Natural killer cell (primary cell): ENCODE measurements at regions not wholly inside any gene's neighbourhood (a gene's known extent, or its start where the extent isn't known, plus 50 kb on each side); places are given as distances from the start of the nearest gene placed in this dataset.

Experiments
- ATAC-seq, 3 donors: fragments of 150-1000 bp in 2 of 3; fragments of 200-7000 bp in 1 of 3; cut with Tn5 transposase; 1 replicate in 1 of 3; 2 replicates in 2 of 3; pipeline ENCODE4 v1.10.0; 2021; ENCODE audit warnings: mild to moderate bottlenecking in 2 of 3, moderate library complexity in 2 of 3
- DNase-seq, 2 donors: peaks; one replicate each; pipeline versions ENCODE4 v3.0.0 to v3.0.0-alpha.2; 2013 to 2021; ENCODE audit warnings: mixed read lengths in 1 of 2
- H3K27ac ChIP-seq: one replicate; pipeline ENCODE4 v1.5.1; 2013; ENCODE audit warnings: mild to moderate bottlenecking, low read length
- H3K27me3 ChIP-seq: one replicate; pipeline ENCODE4 v1.6.1; 2013; ENCODE audit warnings: low read length; ENCODE audit not compliant: control insufficient read depth, insufficient read depth
- H3K36me3 ChIP-seq: one replicate; pipeline ENCODE4 v1.6.1; 2013; ENCODE audit warnings: low read length; ENCODE audit not compliant: control insufficient read depth, insufficient read depth
- H3K4me1 ChIP-seq: one replicate; pipeline ENCODE4 v1.6.1; 2013; ENCODE audit warnings: low read length; ENCODE audit not compliant: control insufficient read depth, insufficient read depth
- H3K4me3 ChIP-seq: one replicate; pipeline ENCODE4 v1.5.1; 2013; ENCODE audit warnings: low read length
- H3K9me3 ChIP-seq: one replicate; pipeline ENCODE4 v1.6.1; 2013; ENCODE audit warnings: low read length; ENCODE audit not compliant: control insufficient read depth, insufficient read depth
- H3K27ac Mint-ChIP-seq, 2 donors: one replicate each; pipeline ENCODE4 v1.8.0; 2022; ENCODE audit warnings: mild to moderate bottlenecking in 2 of 2, mixed read lengths in 2 of 2, moderate library complexity in 1 of 2
- H3K27me3 Mint-ChIP-seq, 2 donors: one replicate each; pipeline ENCODE4 v1.8.0; 2022; ENCODE audit warnings: low read depth in 2 of 2, mixed read lengths in 2 of 2
- H3K36me3 Mint-ChIP-seq: one replicate; pipeline ENCODE4 v1.8.0; 2022; ENCODE audit warnings: mixed read lengths
- H3K4me1 Mint-ChIP-seq, 2 donors: one replicate each; pipeline ENCODE4 v1.8.0; 2022; ENCODE audit warnings: mixed read lengths in 2 of 2
- H3K4me3 Mint-ChIP-seq: one replicate; pipeline ENCODE4 v1.8.0; 2022; ENCODE audit warnings: mild to moderate bottlenecking, moderate library complexity, mixed read lengths
- H3K9me3 Mint-ChIP-seq, 2 donors: one replicate each; pipeline ENCODE4 v1.8.0; 2022; ENCODE audit warnings: mixed read lengths in 2 of 2
- CTCF ChIP-seq: fragments of 200-600 bp; IDR thresholded peaks from one replicate; pipeline ENCODE4 v1.8.0; 2022; ENCODE audit warnings: antibody characterized with exemption
- WGBS: methylation state at CpG from one replicate; pipeline ENCODE4 v1.1.7; 2013; ENCODE audit warnings: missing lambda C conversion rate; ENCODE audit not compliant: insufficient coverage; 5-methylcytosine and 5-hydroxymethylcytosine counted together
- intact Hi-C: fragments of 100-400 bp; cut with micrococcal nuclease; formaldehyde crosslinking; loops from one replicate; pipeline ENCODE4 v1.14.2; 2022

DNA sequence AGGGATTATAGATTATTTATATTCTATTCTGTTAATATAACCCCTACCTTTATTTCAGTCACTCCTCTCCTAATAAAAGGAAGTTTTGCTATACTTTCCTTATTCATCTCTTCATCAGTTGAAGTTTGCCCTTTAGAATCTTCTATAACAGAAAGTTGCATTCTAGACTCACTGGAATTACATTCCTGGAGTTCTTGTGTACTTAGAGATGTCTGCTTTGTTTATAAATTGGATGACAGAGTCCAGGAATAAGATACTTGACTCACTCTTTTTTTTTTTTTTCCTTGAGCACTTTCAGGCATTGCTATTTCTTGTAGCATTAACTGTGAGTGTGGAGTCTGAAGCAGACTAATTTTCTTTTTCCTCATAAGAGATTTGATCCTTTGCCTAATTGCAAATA, 640.8 kb downstream of the XPNPEP1 start:
- no peaks in the 10 kb centered on the region for H3K27me3 Mint-ChIP-seq
- TF ChIP-seq CTCF: no peak
- H3K4me3 ChIP-seq: no peak overlapping the region
- intact Hi-C loops: no loop called here
- H3K36me3 ChIP-seq: no peaks in the 10 kb centered on the region
- H3K9me3 ChIP-seq: no peaks in the 10 kb centered on the region
- peaks cover 7 to 9% of the 10 kb centered on the region in 2 donors for H3K9me3 Mint-ChIP-seq
- no peaks in the 10 kb centered on the region for H3K36me3 Mint-ChIP-seq
- H3K27ac Mint-ChIP-seq: no peak overlapping the region
- no peak for ATAC-seq
- no peaks in the 10 kb centered on the region for H3K27me3 ChIP-seq
- DNase-seq: no peak
- H3K4me1 Mint-ChIP-seq: no peaks in the 10 kb centered on the region
- no peak overlapping the region for H3K4me3 Mint-ChIP-seq
- no peaks in the 10 kb centered on the region for H3K4me1 ChIP-seq
- H3K27ac ChIP-seq: no peak overlapping the region

GRCh38 chr10:109281347-109281746, 642.0 kb downstream of the XPNPEP1 start:
- H3K4me3 Mint-ChIP-seq: no peak overlapping the region
- intact Hi-C loops: no loop called here
- no CpG with 5 or more reads among the region's 1 CpG for WGBS

DNA sequence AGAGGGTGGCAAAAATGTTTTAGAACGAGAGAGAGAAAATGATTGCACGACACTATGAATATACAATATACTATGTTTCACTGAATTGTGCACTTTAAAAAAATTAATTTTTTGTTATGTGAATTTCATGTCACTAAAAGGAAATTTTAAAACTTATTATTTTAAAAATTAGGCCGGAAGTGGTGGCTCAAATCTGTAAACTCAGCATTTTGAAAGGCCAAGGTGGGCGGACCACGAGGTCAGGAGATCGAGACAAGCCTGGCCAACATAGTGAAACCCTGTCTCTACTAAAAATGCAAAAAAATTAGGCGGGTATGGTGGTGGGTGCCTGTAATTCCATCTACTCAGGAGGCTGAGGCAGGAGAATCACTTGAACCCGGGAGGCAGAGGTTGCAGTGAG, 642.5 kb downstream of the XPNPEP1 start:
- Histone ChIP-seq H3K9me3 (no peaks in the 10 kb centered on the region), H3K27ac (no peak overlapping the region), H3K4me1 (no peaks in the 10 kb centered on the region), H3K36me3 (no peaks in the 10 kb centered on the region), H3K4me3 (no peak overlapping the region), H3K27me3 (no peaks in the 10 kb centered on the region)
- Mint-ChIP-seq H3K27me3 (no peaks in the 10 kb centered on the region), H3K36me3 (no peaks in the 10 kb centered on the region), H3K4me1 (no peaks in the 10 kb centered on the region), H3K9me3 (peaks cover 3 to 5% of the 10 kb centered on the region in 2 donors), H3K4me3 (no peak overlapping the region), H3K27ac (no peak overlapping the region)
- ATAC-seq (no peak), DNase-seq (no peak)
- intact Hi-C loops: no loop called here
- WGBS: 78% methylated on average over 6 of the region's 8 CpGs
- no peak for TF ChIP-seq CTCF

More at GRCh38 chr10:109281347-109281746, 642.0 kb downstream of the XPNPEP1 start:
- Mint-ChIP-seq H3K27me3 (no peaks in the 10 kb centered on the region), H3K27ac (no peak overlapping the region), H3K36me3 (no peaks in the 10 kb centered on the region), H3K4me1 (no peaks in the 10 kb centered on the region), H3K9me3 (peaks cover 5 to 6% of the 10 kb centered on the region in 2 donors)
- ATAC-seq (no peak), DNase-seq (no peak)
- H3K9me3 ChIP-seq: no peaks in the 10 kb centered on the region
- TF ChIP-seq CTCF: no peak
- H3K27me3 ChIP-seq: no peaks in the 10 kb centered on the region
- no peak overlapping the region for H3K27ac ChIP-seq
- no peak overlapping the region for H3K4me3 ChIP-seq
- no peaks in the 10 kb centered on the region for H3K4me1 ChIP-seq
- no peaks in the 10 kb centered on the region for H3K36me3 ChIP-seq

DNA sequence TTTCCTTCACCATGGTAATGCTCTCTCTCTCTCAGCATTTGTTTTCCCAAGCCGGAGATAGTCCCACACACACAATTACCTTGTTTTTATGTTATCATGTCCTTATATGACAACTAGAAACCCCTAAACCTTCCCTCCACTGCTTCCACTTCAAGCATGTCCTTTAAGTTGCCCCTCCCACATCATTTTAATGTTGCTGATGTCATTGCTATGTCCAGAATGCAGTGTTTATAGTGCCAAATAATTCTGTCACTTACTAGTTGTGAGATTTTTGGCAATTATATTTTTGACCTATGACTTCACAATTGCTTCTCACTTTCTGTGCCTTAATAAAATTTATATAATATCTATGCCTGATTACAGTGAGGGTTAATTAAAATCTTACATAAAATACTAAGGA, 645.9 kb downstream of the XPNPEP1 start:
- no peak overlapping the region for H3K27ac ChIP-seq
- DNase-seq (no peak), ATAC-seq (no peak)
- intact Hi-C loops: no loop called here
- no peaks in the 10 kb centered on the region for H3K36me3 Mint-ChIP-seq
- H3K27me3 Mint-ChIP-seq: no peaks in the 10 kb centered on the region
- no peaks in the 10 kb centered on the region for H3K4me1 ChIP-seq
- H3K27ac Mint-ChIP-seq: no peak overlapping the region
- H3K36me3 ChIP-seq: no peaks in the 10 kb centered on the region
- no peaks in the 10 kb centered on the region for H3K4me1 Mint-ChIP-seq
- H3K9me3 Mint-ChIP-seq: peaks cover 9 to 11% of the 10 kb centered on the region in 2 donors
- H3K4me3 Mint-ChIP-seq: no peak overlapping the region
- H3K27me3 ChIP-seq: no peaks in the 10 kb centered on the region
- 86% methylated on average over 1 of the region's 1 CpG for WGBS
- TF ChIP-seq CTCF: no peak
- peaks cover 3% of the 10 kb centered on the region for H3K9me3 ChIP-seq
- no peak overlapping the region for H3K4me3 ChIP-seq
